Neuronal stem cell (in vitro differentiated cells): ENCODE measurements at regions not wholly inside any gene's neighbourhood (a gene's known extent, or its start where the extent isn't known, plus 50 kb on each side); places are given as distances from the start of the nearest gene placed in this dataset.

ENCODE experiments used
- DNase-seq: peaks from one replicate; pipeline ENCODE4 v3.0.0-alpha.2; 2013; ENCODE audit warnings: low spot score
- H2AFZ ChIP-seq: one replicate; pipeline ENCODE4 v1.6.1; 2013; ENCODE audit warnings: mild to moderate bottlenecking, low read length, inconsistent platforms
- H2AK5ac ChIP-seq: 2 replicates; pipeline ENCODE4 v1.6.1; 2013; ENCODE audit warnings: low read depth, mild to moderate bottlenecking, inconsistent platforms, low read length, moderate library complexity, mixed read lengths
- H2BK120ac ChIP-seq: 2 replicates; pipeline ENCODE4 v1.6.1; 2013; ENCODE audit warnings: low read depth, mild to moderate bottlenecking, inconsistent platforms, low read length, moderate library complexity, mixed read lengths
- H2BK12ac ChIP-seq: one replicate; pipeline ENCODE4 v1.6.1; 2013; ENCODE audit warnings: low read length, inconsistent platforms
- H2BK15ac ChIP-seq: 2 replicates; pipeline ENCODE4 v1.6.1; 2013; ENCODE audit warnings: mild to moderate bottlenecking, low read length, inconsistent platforms, mixed read lengths
- H2BK5ac ChIP-seq: one replicate; pipeline ENCODE4 v1.6.1; 2013; ENCODE audit warnings: inconsistent platforms, mild to moderate bottlenecking, low read length, moderate library complexity
- H3K14ac ChIP-seq: one replicate; pipeline ENCODE4 v1.6.1; 2013; ENCODE audit warnings: low read length, inconsistent platforms
- H3K18ac ChIP-seq: 2 replicates; pipeline ENCODE4 v1.6.1; 2013; ENCODE audit warnings: low read length, inconsistent platforms
- H3K23ac ChIP-seq: 2 replicates; pipeline ENCODE4 v1.6.1; 2013; ENCODE audit warnings: low read depth, mild to moderate bottlenecking, mixed read lengths, low read length, inconsistent platforms; ENCODE audit not compliant: poor library complexity
- H3K27ac ChIP-seq: replicated peaks from 3 replicates; pipeline ENCODE4 v1.5.1; 2013; ENCODE audit warnings: low read length, inconsistent platforms
- H3K27me3 ChIP-seq, 3 experiments: 2 replicates each; pipeline ENCODE4 v1.6.1; 2013; ENCODE audit warnings: low read length in 3 of 3, mild to moderate bottlenecking in 2 of 3, inconsistent platforms in 1 of 3, low read depth in 1 of 3, mixed read lengths in 1 of 3, moderate library complexity in 1 of 3; ENCODE audit not compliant: control insufficient read depth in 3 of 3, insufficient read depth in 3 of 3
- H3K36me3 ChIP-seq, 2 donors: replicated peaks in 1 of 2; 2 replicates each; pipeline ENCODE4 v1.6.1; 2013; ENCODE audit warnings: low read length in 2 of 2; ENCODE audit not compliant: control insufficient read depth in 2 of 2, insufficient read depth in 2 of 2
- H3K4ac ChIP-seq: 2 replicates; pipeline ENCODE4 v1.6.1; 2013; ENCODE audit warnings: inconsistent platforms, mild to moderate bottlenecking, low read length, moderate library complexity
- H3K4me1 ChIP-seq, 2 donors: 1 replicate in 1 of 2; 2 replicates in 1 of 2; pipeline ENCODE4 v1.6.1; 2013; ENCODE audit warnings: low read length in 2 of 2, low read depth in 1 of 2; ENCODE audit not compliant: control insufficient read depth in 2 of 2, insufficient read depth in 1 of 2
- H3K4me2 ChIP-seq: one replicate; pipeline ENCODE4 v1.6.1; 2013; ENCODE audit warnings: mild to moderate bottlenecking, low read length, inconsistent platforms; ENCODE audit not compliant: insufficient read depth, poor library complexity, severe bottlenecking
- H3K4me3 ChIP-seq, 2 donors: 2 replicates each; pipeline ENCODE4 v1.5.1; 2013; ENCODE audit warnings: low read length in 2 of 2, mild to moderate bottlenecking in 2 of 2, inconsistent platforms in 1 of 2, moderate library complexity in 1 of 2
- H3K79me1 ChIP-seq: one replicate; pipeline ENCODE4 v1.6.1; 2013; ENCODE audit warnings: low read depth, mild to moderate bottlenecking, inconsistent platforms, low read length, moderate library complexity
- H3K9ac ChIP-seq: one replicate; pipeline ENCODE4 v1.6.1; 2013; ENCODE audit warnings: mild to moderate bottlenecking, low read depth, low read length, inconsistent platforms; ENCODE audit not compliant: poor library complexity
- H3K9me3 ChIP-seq, 2 donors: replicated peaks in 1 of 2; 2 replicates each; pipeline versions ENCODE3 to v1.6.1; 2013; ENCODE audit warnings: low read length in 2 of 2, mild to moderate bottlenecking in 2 of 2, inconsistent platforms in 1 of 2, low read depth in 1 of 2, mixed read lengths in 1 of 2, moderate library complexity in 1 of 2; ENCODE audit not compliant: control insufficient read depth in 2 of 2, insufficient read depth in 1 of 2
- H4K8ac ChIP-seq: one replicate; pipeline ENCODE4 v1.6.1; 2013; ENCODE audit warnings: low read depth, mild to moderate bottlenecking, inconsistent platforms, low read length, moderate library complexity
- H4K91ac ChIP-seq: one replicate; pipeline ENCODE4 v1.6.1; 2013; ENCODE audit warnings: low read length, low read depth, mild to moderate bottlenecking, inconsistent platforms; ENCODE audit not compliant: poor library complexity
- WGBS, 2 donors: extraction: QIAGEN DNeasy Blood & Tissue Kit; methylation state at CpG; one replicate each; pipeline ENCODE4 v1.1.7; 2013; ENCODE audit warnings: missing lambda C conversion rate in 2 of 2, mixed read lengths in 1 of 2; ENCODE audit not compliant: insufficient read length in 2 of 2, insufficient replicate concordance in 1 of 2; ENCODE audit errors: extremely low coverage in 2 of 2; 5-methylcytosine and 5-hydroxymethylcytosine counted together

DNA sequence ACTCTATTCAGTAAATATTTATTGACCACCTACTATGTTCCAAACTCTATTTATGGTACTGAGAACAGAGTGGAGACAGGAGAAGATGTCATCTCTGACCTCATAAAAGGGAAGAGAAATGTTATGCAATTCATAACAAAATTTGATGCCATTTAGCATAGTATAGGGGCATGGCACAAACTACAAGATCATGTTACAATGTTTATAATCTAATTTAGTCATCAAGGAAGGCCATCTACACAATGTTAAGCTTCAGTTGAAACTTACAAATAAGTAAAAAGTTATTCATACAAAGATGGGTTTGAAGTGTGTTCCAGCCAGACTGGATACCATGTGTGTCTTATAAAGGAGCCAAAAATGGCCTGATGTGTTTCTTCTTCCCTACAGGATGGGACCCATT is 146.8 kb upstream of the CHRM3 start:
- no peaks in the 10 kb centered on the region for H3K9me3 ChIP-seq
- no peak overlapping the region for H3K14ac ChIP-seq
- no peak overlapping the region for H3K4ac ChIP-seq
- no peak overlapping the region for H4K8ac ChIP-seq
- H3K4me1 ChIP-seq: peaks cover 0 to 2% of the 10 kb centered on the region in 2 donors
- no peak overlapping the region for H3K4me3 ChIP-seq
- no peak overlapping the region for H3K27ac ChIP-seq
- H3K9ac ChIP-seq: no peak overlapping the region
- no peak for DNase-seq
- no peaks in the 10 kb centered on the region for H3K79me1 ChIP-seq
- no peak overlapping the region for H3K23ac ChIP-seq
- no peak overlapping the region for H4K91ac ChIP-seq
- no peak overlapping the region for H2BK120ac ChIP-seq
- no peak overlapping the region for H2BK12ac ChIP-seq
- no peaks in the 10 kb centered on the region for H3K27me3 ChIP-seq
- H2AK5ac ChIP-seq: no peak overlapping the region
- H3K36me3 ChIP-seq: no peaks in the 10 kb centered on the region
- no peak overlapping the region for H2AFZ ChIP-seq
- no peak overlapping the region for H2BK5ac ChIP-seq
- no peak overlapping the region for H2BK15ac ChIP-seq
- no peak overlapping the region for H3K18ac ChIP-seq
- H3K4me2 ChIP-seq: no peak overlapping the region

DNA sequence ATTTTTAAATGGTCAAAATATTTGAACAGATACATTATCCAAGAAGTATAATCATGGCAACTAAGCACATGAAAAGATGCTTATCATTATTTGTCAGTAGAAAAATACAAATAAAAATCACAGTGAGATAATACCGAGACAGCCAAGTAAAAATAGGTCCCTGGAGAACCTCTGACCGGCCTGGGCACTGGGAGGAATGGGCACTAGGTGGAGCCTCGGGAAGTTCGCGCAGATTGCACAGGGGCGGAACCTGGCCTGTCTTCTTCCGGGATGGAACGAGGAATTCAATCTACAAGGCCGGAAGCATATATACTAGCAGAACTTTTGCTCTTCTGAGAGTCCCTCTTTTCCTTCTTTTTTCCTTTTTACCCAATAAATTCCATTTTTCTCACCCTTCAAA is 148.5 kb upstream of the CHRM3 start:
- no peak overlapping the region for H2BK15ac ChIP-seq
- H3K4ac ChIP-seq: no peak overlapping the region
- H4K8ac ChIP-seq: no peak overlapping the region
- H2AFZ ChIP-seq: no peak overlapping the region
- no peaks in the 10 kb centered on the region for H3K27me3 ChIP-seq
- no peaks in the 10 kb centered on the region for H3K79me1 ChIP-seq
- H2AK5ac ChIP-seq: no peak overlapping the region
- no peak overlapping the region for H3K14ac ChIP-seq
- H3K27ac ChIP-seq: no peak overlapping the region
- no peak overlapping the region for H3K4me3 ChIP-seq
- no peak for DNase-seq
- WGBS, 2 donors: no CpG with 5 or more reads among the region's 9 CpGs
- no peak overlapping the region for H3K4me2 ChIP-seq
- H3K4me1 ChIP-seq: peaks cover 0 to 2% of the 10 kb centered on the region in 2 donors
- H4K91ac ChIP-seq: no peak overlapping the region
- no peak overlapping the region for H2BK5ac ChIP-seq
- no peak overlapping the region for H3K18ac ChIP-seq
- no peak overlapping the region for H2BK120ac ChIP-seq
- no peaks in the 10 kb centered on the region for H3K9me3 ChIP-seq
- no peak overlapping the region for H3K9ac ChIP-seq
- H3K36me3 ChIP-seq: no peaks in the 10 kb centered on the region
- no peak overlapping the region for H3K23ac ChIP-seq
- H2BK12ac ChIP-seq: no peak overlapping the region

DNA sequence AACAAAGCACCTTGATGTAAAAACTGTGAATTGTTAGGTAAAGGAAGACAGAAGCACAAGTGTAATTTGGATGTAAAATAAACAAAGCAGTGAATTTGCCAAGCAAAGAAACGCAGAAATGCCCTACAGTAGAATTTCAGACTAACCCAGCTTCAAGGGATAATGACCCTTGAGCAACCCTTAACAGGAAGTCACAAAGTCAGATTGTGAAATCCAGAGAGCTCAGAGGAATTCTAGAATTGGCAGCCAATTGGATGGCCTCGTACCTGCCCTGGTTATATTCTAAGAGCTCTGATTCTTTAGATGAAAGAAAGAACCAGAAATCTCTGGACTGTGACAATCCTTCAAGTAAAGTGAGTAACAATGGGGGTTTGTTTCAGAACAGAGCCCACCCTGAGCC is 152.7 kb upstream of the CHRM3 start:
- Histone ChIP-seq H3K9me3 (no peaks in the 10 kb centered on the region), H3K4ac (no peak overlapping the region), H2BK15ac (no peak overlapping the region), H3K79me1 (no peaks in the 10 kb centered on the region), H2AK5ac (no peak overlapping the region), H4K91ac (no peak overlapping the region), H2AFZ (no peak overlapping the region), H3K4me3 (no peak overlapping the region), H2BK12ac (no peak overlapping the region), H3K36me3 (no peaks in the 10 kb centered on the region), H4K8ac (no peak overlapping the region), H3K4me2 (no peak overlapping the region), H3K9ac (no peak overlapping the region), H3K27ac (no peak overlapping the region), H3K27me3 (no peaks in the 10 kb centered on the region), H2BK5ac (no peak overlapping the region), H2BK120ac (no peak overlapping the region), H3K23ac (no peak overlapping the region), H3K4me1 (no peaks in the 10 kb centered on the region), H3K14ac (no peak overlapping the region), H3K18ac (no peak overlapping the region)
- WGBS, 2 donors: no CpG with 5 or more reads among the region's 2 CpGs
- no peak for DNase-seq

DNA sequence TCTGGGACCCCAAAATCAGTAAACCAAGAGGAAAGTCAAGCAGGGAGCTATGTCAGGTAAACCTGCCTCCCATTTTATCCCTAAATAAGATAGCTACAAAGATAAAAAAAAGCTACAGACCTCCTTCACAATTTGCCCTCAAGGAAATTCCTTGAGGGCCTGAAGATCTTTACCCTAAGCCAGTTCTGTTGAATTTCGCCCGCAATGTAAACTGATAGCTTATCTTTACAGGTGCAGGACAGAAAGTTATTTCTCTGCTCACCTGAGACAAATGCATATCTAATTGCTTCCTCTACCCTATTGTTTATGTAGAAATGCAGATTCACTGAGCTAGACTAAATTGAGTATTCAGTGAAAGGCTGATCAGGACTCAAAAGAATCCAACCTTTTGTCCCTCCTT is 153.4 kb upstream of the CHRM3 start:
- no peaks in the 10 kb centered on the region for H3K36me3 ChIP-seq
- no peak overlapping the region for H3K27ac ChIP-seq
- no peak overlapping the region for H3K14ac ChIP-seq
- no peak overlapping the region for H2AK5ac ChIP-seq
- no peak overlapping the region for H2BK120ac ChIP-seq
- no peaks in the 10 kb centered on the region for H3K4me1 ChIP-seq
- DNase-seq: no peak
- H2BK15ac ChIP-seq: no peak overlapping the region
- H3K4me2 ChIP-seq: no peak overlapping the region
- no peak overlapping the region for H2AFZ ChIP-seq
- H3K18ac ChIP-seq: no peak overlapping the region
- no peaks in the 10 kb centered on the region for H3K27me3 ChIP-seq
- H4K91ac ChIP-seq: no peak overlapping the region
- no peaks in the 10 kb centered on the region for H3K79me1 ChIP-seq
- no CpG with 5 or more reads among the region's 2 CpGs for WGBS, 2 donors
- no peak overlapping the region for H3K4ac ChIP-seq
- no peak overlapping the region for H3K4me3 ChIP-seq
- H3K9ac ChIP-seq: no peak overlapping the region
- H3K23ac ChIP-seq: no peak overlapping the region
- H3K9me3 ChIP-seq: no peaks in the 10 kb centered on the region
- H2BK12ac ChIP-seq: no peak overlapping the region
- no peak overlapping the region for H2BK5ac ChIP-seq
- H4K8ac ChIP-seq: no peak overlapping the region
